ENCODE measurements at regions not wholly inside any gene's neighbourhood (a gene's known extent, or its start where the extent isn't known, plus 50 kb on each side); places are given as distances from the start of the nearest gene placed in this dataset.
A peak's percentile ranks its signal among the peaks of the same experiment; 100 is the strongest.
"Not testable (repeated sequence)": the region's sequence is repeated elsewhere in the genome, so short reads cannot be mapped to it uniquely, and the experiment has no call there.

GRCh38 chr3:115204475-115204874 lies 57.4 kb upstream of the ZBTB20 start:
- DNase-seq: no peak

DNA sequence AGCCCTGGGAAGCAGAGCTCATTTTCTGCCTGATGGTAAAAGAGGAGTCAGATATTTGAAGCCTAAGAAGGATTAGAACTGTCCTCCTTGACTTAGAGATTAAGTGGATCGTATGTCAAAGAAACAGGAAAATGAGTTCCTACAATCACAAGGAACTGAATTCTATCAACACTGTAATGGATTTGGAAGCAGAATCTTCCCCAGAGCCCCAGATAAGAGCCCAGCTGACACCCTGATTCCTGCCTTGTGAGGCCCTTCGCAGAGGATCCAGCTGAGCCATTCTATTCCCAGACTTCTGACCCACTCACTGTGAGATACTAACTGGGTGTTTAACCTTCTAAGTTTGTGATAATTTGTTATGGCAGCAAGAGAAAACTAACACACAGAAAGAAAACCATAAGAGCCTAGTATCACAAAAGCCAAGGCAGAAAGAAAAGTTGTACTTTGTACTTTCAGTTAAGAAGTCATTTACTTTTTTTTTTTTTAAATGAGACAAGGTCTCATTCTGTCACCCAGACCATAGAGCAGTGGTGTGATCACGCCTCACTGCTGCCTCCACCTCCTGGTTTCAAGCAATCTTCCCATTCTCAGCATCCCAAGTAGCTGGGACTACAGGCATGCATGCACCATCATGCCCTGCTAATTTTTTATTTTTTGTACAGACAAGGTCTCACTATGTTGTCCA lies 61.1 kb upstream of the ZBTB20 start:
- DNase-seq: no peak

DNA sequence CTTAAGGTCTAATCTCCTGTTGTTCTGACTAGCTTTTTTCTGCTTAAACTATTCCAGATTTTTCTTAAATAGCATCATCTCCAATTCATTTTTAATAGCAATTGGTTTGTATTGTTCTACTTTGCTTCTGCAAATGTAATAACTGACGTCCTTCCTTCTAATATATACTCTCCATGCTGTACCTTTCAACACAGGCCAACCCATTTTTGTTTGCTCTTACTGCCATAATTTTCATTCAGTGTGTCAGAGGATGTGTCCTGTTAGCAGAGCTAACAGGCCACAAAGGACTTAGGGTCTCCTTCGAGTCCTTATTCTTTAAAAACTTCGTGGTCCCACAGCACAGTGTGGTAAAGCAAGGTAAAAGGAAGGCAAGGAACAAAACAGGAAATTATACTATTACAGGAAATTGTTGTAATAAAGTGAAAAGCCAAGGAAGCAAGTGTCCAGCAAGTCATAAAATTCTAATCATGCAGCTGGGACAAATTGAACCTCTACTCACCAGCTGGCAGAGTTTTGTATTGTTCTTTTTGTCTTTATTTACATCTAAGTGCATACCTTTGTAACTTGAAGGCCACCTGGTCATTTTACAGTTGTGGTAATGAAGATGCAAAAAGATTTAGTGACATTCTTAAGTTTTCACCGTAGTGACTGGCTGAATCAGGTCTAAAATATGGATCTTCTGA lies 64.9 kb upstream of the ZBTB20 start:
- DNase-seq: no peak

- DNase-seq: no peak
Observed at GRCh38 chr3:115212615-115213014, 65.5 kb upstream of the ZBTB20 start.

GRCh38 chr3:115213052-115213451 lies 66.0 kb upstream of the ZBTB20 start:
- DNase-seq: not testable (repeated sequence)

- no peak for DNase-seq
Observed at GRCh38 chr3:115217292-115217677, 70.2 kb upstream of the ZBTB20 start.

DNA sequence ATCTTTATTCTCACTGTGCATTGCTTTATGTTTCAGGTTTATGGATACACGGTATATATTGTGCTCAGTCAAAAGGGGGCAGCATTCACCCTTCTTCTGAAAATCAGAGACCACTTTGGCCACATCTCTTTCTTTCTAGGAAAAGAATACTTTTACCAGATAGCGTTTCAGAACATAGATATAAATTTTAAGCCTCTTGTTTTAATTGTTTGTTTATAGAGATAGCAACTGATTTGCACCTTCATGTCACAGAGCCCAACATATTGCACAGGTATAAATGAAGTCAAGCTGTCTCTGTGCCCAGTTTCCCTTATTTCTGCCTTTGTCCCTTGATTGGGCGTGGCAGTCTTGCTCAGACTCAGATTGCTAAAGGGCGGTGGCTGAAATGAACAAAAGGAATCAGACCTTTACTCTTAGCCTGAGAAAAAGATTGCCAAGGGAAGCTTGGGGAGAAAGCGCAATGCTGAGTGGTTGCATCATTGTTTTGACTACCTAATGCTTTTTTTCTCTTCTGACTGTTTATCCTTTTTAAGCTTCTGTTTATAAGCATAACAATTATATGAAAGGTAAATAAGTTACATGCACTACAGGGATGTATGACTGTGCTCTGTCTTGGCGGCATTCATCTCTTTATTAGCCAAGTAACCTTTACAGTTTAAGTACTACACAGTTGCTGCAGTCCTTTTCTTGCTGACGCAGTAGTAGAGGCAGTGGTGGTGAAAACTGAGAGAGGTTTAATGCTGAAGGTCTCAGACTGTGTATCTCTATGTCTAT lies 70.8 kb upstream of the ZBTB20 start:
- DNase-seq: peak; percentile 47

DNA sequence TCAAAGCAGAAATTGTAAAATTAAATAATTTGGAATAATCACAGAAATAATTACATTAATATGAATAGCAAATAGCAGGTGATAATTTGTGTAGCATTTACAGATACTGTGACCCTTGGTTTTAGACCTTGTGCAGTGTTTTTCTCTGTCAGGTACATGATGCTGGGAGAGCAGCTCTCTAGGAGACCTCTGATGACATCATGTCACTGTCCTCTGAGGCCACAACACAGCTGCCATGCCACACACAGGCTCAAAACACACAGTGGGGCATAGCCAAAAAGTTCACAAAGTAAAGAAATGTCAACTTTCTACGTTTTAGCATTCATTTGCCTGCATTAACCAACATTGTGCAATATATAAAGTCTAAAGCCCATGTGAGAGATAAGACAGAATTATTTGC lies 71.8 kb upstream of the ZBTB20 start:
- DNase-seq: no peak

DNA sequence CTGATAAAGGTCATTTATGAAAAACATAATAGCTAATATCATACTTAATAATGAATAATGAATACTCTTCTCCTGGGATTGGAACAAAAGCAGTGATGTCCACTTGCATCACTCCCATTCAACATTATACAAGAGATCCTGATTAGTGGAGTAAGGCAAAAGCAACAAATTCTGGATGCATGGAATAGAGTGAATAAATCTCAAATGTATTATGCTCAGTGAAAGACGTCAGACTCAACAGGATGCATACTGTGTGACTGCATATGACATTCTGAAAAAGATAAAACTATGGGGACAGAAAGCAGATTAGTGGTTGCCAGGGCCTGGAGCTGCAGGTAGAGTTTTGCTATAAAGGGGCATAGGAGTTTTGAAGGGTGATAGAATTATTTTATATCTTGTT lies 77.6 kb upstream of the ZBTB20 start:
- DNase-seq: no peak

GRCh38 chr3:115226844-115227445 lies 79.9 kb upstream of the ZBTB20 start:
- DNase-seq: no peak

DNA sequence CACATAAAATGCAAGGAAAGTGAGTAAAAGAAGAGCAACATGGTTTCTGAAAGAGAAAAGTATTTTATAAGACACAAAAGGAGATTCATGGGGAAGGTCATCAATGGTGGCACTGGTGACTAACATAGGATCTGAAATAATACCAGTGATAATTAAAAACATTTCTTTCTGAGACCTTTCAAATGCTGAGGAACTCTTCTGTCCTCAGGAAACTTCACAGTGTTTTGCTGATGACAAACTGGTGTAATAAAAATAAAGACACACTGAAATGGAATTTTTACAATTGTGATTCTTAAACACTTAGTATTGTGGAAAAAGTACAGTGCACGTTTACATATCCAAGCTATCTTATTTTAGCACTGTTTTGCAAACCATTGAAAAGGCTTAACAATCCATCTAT lies 80.4 kb upstream of the ZBTB20 start:
- DNase-seq: no peak

GRCh38 chr3:115228266-115228665 lies 81.2 kb upstream of the ZBTB20 start:
- no peak for DNase-seq

DNA sequence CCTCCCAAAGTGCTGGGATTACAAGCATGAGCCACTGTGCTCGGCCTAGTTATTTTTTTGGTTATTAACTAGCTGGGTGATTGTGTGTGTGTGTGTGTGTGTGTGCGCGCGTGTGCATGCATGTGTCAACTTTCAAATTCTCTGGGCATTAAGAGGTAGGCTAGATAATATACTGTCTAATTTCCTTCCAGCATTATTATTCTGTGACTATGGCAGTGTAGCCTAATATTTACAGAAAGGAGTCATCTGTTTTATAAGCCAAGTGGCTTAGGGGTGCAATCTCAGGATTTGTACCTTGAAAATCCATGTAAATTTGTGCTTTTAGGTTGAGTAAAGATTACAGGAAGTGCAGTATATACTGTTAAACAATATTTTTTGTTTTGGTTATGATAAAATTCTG lies 85.1 kb upstream of the ZBTB20 start:
- DNase-seq: no peak

- no peak for DNase-seq
Observed at GRCh38 chr3:115233021-115233420, 85.9 kb upstream of the ZBTB20 start.

GRCh38 chr3:115236496-115236895 lies 89.4 kb upstream of the ZBTB20 start:
- no peak for DNase-seq

DNA sequence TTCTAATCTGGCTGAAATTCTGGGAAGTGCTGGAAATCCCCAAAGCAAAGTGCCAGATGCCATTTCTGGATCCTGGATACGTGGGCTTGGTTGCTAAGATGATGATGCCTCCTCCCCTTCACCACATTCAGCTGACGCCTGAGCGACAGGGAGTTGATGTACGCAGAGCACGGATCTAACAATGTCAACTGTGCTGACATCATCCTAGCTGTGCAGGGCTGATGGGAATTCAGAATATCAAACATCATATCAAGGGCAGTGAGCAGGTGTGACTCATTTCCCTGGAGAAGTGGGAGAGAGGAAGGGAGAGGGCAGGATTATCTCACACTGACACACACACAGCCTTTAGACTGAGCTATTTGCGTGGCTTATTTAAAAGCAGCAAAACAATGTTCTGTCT lies 92.6 kb upstream of the ZBTB20 start:
- DNase-seq: no peak

DNA sequence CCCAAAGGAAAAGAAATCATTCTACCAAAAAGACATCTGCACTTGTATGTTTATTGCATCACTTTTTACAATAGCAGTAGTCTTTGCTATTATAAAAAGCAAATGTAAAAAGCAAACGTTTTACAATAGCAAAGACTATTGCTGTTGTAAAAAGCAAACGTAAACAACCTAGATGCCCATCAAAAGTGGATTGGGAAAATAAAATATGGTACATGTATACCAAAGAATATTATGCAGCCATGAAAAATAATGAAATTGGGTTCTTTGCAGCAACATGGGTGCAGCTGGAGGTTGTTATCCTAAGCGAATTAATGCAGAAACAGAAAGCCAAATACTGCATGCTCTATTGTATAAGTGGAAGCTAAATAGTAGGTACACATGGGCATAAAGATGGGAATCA lies 97.3 kb upstream of the ZBTB20 start:
- DNase-seq: no peak

DNA sequence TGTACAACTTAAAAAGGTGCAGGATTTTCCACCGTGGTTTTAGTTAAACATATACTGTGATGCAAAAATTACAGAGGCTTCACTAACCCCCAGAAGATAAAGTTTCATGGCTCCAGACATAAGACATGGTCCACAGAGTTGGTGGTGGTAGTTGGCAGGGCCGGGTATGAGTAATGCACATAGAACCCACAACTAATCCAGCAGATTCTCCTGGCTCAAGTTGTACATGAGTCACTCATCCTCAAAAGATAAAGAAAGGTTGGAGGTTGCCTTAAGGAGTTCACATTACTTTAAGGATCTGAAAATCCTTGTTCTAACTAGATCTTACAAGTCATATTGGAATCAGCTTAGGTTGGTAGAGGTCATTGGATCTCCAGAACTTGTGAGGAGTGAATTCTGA lies 98.3 kb upstream of the ZBTB20 start:
- no peak for DNase-seq

- no peak for DNase-seq
Observed at GRCh38 chr3:115245899-115246298, 98.8 kb upstream of the ZBTB20 start.

GRCh38 chr3:115246461-115247020 lies 99.5 kb upstream of the ZBTB20 start:
- no peak for DNase-seq

DNA sequence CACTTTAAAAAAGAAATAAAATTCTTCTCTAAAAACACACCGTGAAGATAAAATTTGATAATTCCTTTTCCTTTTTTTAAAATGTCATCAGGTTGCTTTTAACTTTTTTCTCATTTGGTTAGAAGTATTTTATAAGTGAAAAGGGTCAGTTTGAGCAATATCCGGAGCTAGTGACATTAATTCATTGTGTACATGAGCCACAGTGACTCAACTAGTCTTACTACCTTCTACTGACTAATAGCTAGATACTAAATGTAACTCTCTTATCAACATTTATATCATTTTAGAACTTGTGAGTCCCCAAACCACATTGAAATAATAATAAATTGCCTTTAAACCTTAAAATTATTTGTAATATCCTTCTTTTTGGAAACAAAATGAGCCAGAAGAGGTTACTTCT lies 101.2 kb upstream of the ZBTB20 start:
- DNase-seq: no peak

DNA sequence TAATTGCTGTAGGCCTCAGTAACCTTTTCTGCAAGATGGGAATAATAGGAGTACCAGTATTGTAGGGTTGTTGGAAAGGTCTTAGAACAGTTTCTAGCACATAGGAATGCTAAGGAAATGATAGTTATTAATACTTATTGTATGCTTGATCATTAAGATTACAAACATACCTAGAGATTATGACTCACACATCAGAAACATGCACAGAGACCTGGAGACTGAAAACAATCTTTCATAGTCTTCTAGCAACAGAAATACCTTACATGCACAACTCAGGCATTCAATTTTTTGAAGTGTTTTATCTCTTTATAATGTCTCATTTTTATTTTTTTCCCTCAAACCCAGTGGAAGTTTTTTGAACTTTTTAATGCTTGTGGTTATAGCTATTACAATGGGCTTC lies 104.4 kb upstream of the ZBTB20 start:
- no peak for DNase-seq

DNA sequence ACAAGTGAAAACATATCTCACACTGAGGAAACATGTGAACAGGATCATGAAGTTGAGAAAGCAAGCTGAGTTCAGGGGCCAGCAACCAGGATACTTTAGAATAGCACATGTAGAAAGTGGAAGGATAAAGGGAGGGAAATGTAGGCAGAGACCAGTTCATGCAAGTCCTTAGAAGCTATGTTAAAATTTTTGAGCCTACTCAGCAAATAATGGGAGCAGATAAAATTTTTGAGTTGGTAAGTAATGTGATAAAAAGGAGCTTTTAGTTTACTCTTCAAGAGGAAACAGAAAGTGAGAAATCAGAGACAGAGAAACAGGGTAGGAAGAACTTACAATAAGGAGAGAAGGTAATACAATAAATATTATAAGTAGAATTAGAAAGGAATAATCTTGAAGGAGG lies 105.6 kb upstream of the ZBTB20 start:
- DNase-seq: no peak
